GM18907 (cell line): ENCODE measurements at regions not wholly inside any gene's neighbourhood (a gene's known extent, or its start where the extent isn't known, plus 50 kb on each side); places are given as distances from the start of the nearest gene placed in this dataset.

ENCODE experiments used
- ATAC-seq: cut with Tn5 transposase; IDR thresholded peaks from one replicate; pipeline ENCODE4 v1.9.1; 2021; ENCODE audit warnings: mild to moderate bottlenecking, moderate library complexity; ENCODE audit not compliant: unreplicated experiment

DNA sequence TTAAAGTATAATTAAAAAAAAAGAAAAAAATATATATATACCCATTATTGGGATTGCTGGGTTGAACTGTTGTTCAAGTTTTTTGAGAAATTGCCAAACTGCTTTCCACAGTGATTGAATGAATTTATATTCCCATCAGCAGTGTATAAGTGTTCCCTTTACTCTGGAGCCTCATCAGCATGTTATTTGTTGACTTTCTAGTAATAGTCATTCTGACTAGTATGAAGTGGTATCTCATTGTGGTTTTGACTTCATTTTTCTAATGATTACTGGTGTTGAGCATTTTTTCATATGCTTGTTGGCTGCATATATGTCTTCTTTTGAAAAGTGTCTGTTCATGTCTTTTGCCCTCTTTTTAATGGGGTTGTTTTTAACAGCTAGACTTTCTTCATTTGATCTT is 1260.8 kb upstream of the GJE1 start:
- ATAC-seq, result no peak

DNA sequence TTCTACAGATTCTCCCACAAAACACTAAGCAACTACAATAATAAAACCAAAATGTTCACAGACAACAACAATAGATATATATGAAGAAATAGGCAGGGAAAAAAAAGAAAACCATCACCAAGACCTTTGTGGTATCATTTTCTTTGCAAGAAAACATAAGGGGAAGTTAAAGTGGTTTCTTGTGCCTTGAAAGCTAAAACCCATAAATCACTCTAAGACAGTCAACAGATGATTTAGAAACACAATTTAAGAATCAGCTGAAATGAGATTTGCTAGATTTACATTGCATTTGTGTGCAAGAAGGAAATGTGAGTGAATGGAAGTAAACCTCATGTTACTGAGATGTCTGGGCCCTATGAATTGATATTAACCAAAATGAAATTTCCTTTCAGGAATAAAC is 1265.4 kb upstream of the GJE1 start:
- ATAC-seq, result no peak

DNA sequence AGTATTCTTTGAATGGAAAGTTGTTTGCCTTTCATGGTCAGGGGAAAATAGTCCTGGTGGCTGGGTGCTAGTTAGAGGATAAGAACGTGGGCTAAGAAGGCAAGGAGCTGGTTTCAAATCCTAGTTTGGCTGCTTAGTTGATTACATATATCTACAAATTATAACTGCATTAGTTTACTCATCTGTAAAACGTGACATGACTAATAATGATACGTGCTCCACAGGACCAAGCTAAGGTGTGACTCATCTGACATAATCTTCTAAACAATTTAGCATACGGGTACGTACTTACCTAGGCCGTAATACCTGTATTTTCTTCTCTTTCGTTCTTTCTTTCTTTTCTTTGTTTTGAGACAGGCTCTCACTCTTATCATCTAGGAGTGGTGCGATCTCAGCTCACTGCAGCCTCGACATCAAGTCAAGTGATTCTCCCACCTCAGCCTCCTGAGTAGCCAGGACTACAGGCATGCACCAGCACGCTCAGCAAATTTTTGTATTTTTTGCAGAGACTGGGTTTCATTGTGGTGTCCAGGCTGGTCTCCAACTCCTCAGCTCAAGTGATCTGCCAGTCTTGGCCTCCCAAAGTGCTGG is 1274.2 kb upstream of the GJE1 start:
- ATAC-seq, result no peak

DNA sequence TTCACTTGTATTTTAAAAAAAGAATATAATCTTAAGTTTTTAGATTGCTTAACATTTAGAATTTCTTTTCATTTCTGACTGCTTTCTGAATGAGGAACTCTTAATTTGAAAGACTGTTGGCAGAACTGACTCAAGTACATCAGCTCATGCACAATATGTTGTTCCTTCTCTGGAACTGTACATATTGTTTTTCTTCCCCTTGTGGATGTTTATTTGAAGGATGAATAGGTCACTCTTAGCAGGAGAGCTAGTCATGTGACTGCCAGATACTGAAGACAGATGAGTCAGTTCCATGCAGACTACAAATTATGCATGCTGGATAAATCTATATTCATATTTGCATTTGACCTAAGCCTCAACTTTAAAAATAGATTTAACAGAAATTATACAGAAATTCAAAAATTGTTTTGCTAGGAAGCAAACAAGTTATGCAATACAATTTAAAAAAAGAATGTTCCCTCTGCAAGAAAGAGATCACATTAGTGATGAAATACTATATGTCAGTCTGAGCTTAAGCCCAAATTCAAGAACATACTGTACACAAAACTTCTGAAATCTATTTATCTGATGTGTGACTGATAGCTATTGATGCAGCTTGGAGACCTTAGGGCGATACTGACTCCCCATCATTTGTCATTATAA is 1274.9 kb upstream of the GJE1 start:
- no peak for ATAC-seq

DNA sequence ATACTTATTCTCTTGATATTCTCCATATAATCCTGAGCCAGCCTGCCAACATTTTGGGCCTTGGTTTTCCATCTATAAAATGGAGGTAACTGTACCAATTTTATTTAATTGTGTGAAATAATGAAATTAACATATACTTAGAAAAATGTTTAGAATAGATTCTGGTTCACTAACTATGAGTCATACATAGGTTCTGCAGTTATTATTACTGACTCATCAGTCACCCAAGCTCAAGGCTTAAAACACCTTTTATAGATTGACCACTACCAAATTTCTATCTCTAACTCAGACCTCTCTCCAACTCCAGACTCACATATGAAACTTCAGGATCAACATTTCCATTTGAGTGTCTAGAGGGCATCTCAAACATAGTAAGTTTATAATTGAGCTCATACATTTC is 1277.2 kb upstream of the GJE1 start:
- ATAC-seq, result no peak

DNA sequence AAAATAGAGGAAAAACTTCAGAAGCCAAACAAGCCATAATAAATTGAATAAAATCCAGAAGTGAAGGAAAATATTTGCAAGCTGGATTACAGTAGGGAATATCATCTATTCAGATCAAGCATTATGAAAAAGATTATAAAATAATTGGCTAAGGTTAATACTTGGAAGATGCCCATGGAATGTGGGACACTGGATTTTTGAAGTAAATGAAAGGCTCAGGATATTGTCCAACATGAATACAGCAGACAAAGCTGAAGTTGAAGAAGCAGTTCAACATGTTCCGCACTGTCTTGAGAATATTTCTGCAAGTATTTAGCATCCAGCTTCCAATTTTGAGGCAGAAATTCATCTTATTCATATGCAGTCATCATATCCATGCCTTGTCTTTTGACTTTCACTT is 1278.4 kb upstream of the GJE1 start:
- ATAC-seq, result no peak

DNA sequence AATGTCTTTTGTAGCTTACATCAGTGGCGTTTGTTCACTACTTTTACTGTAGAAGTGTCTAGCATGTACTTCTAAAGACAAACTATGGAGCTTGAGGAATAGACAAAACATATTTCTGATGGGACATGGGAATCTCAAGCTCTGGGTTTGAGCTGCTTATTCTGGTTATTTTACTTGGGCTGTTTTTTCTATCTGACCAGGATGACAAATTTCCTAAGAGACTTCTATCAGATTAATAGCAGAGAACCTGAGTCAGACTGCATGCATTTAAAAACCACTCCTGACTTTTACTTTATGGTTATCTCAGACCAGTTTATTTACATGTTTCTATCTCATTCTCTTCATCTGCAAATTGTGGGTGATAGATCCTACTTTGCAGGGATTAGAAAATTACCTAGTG is 1282.3 kb upstream of the GJE1 start:
- ATAC-seq, result no peak

DNA sequence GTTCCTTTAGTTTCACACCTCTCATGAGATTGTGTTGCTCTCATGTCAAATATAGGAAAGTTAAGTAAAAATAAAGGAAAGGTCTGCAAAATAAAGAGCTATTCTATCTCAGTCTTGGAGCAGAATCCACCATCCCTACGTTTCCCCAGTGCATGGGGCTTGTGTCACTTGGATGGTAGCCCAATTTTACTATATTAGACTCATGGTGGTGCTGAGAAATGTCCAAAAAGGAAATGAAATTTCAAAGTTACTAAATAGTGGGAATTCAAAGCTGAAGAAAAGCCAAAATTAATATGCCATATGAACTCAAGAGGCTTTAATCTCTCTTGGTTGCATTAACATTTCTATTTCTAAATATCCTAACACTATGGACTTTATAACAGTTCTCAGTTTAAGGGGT is 1283.3 kb upstream of the GJE1 start:
- ATAC-seq, result no peak

DNA sequence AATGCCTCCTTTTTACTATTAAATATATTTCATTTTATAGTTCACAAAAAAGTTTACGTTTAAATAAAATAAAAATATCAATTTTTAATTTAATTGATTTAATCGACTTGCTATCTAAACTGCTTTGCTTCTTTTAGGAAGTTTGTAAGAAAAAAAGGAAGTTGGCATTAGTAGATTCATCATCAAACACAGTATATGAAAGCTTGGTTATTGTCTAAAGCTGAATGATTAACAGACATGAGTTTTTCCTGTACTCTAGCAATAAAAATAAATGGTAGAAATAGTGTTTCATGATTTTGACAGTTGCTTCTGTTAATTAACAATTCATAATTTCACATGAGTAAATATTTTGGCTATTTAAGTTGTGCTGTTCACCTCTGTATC is 1285.5 kb upstream of the GJE1 start:
- no peak for ATAC-seq

DNA sequence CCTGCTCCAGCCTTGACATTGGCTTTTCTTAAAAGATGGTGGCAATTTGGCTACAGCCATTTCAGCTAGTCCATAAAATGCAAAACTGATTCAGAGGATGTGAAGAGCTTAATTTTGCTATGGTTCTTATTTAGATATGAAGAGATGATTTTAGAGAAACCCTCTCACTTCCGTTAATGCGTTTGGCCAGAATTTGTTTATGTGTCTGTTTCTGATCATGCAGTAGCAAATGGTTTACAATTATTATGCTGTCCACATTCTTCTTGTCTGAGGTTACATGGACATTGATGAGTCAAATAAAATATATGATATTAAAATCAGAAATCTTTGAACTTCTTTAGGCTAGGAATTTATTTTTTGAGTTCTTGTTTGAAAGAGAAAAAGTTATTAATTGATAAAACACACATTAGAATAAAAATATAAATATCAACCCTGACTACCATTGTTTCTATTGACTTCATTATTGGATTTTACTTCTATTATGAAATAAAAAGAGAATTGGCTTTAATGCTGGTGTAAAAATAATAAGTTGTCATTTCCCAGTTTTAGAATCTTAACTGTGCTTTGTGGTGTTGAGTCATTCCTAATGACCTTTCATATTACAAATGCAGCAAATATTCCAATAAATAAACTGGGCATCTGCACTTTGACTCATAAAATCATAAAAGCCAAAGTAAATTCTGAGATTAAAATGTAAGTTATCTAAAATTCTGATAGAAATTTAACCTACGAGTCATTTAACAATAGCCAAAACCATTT is 1286.0 kb upstream of the GJE1 start:
- no peak for ATAC-seq

DNA sequence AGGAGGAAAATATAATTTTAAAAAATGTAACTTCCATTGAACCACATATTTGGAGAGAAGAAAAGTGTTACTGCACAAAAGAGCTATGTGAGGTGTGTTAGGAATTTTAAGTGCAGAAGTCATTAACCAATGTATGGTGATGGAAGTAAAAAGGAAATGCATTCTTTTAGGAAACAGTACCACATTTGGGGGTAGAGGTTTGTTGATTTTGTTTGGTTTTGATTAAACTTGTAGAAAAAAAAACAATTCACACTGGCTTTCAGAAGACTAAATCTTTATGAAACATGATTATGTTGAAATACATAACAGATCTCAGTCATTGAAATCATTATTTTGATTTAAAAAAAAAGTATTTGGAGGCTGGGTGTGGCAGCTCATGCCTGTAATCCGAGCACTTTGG is 1287.0 kb upstream of the GJE1 start:
- no peak for ATAC-seq

DNA sequence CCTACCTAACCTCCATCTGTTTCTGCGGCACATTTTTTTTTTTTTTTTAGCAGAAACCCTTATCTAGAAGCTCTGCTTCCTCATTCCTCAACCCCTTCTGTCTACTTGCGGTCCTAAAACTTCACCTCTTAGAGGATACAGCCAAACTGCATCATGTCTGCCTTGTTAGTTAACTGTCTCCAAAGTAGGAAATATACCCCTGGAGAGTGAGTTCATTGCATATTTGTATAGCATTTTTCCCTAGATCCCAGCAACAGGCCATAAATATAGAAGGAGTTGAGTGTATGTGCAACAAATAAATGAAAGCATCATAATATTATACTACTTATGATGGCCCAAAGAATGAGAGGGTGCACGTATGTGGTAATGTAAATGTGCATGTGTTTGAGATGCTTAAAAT is 1288.6 kb upstream of the GJE1 start:
- ATAC-seq, result no peak

DNA sequence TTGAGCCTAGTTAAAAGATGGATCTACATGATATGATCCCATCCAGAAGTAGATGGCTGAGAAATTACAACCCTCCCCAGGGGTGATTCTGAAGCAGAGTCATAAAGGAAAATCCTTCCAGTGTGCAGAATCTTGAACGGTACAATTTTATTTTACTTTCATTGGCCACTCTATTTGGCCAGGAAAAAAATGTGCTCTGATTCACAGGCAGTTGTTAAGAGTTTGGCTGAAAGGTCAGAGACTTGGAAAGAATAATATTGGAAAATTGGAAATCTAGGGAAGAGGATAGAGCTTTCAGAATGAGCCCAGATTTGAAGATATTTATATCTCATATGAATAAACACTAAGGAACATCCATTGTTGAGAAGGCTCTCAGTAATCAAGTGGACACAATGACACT is 1299.3 kb upstream of the GJE1 start:
- ATAC-seq, result no peak

DNA sequence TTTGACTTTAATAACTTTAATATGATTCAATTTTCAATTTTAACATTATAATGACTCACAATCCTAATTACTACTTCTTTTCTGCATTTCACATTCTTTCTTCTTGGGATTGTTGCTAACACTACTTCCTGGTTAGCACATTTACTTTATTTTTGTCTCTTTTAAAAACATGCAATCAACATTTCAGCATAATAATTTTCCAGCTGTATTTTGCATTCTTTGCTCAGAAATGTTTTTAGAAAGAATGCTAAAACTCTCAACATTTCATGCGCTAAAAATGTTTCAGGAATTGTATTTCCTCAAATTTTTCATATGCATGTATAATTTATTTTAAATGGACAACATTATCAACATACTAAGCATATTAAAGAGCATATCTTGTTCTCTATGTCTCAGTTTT is 1302.1 kb upstream of the GJE1 start:
- ATAC-seq, result no peak

DNA sequence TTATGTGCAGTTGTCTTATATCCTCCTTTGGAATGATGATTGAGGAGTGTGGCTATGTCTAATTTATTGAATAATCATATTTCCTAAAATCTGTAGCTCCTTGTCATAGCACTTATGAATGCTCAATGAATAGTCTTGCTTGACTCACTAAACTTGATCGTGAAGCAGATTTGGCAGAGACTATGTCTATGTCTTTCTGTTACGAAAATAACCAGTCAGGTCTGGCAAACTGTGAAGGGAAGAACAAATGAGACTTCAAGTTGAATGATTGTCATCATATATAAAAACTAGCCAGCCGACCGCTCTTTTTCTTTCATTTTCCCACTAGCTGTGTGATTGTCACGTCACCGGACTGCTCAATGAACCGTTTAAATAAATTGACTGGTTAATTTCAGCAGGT is 1303.9 kb upstream of the GJE1 start:
- no peak for ATAC-seq

DNA sequence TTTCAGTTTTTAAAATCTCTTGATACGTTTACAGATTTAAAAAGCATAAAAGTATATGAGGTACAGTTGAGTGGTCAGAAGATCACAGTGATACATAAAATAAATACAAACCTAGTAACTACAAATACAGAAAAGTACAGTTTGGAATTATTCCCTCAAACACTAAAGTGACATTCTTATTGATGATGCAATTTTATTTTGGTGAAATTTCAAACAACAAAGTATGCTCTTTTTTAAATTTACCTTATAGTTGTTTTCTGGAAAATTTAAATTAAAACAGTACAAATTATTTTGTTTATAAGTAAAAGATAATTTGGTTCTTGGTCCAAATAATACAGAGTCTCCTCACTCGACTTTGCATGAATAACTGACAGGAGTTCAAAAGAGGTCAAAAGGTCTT is 1305.1 kb upstream of the GJE1 start:
- no peak for ATAC-seq

DNA sequence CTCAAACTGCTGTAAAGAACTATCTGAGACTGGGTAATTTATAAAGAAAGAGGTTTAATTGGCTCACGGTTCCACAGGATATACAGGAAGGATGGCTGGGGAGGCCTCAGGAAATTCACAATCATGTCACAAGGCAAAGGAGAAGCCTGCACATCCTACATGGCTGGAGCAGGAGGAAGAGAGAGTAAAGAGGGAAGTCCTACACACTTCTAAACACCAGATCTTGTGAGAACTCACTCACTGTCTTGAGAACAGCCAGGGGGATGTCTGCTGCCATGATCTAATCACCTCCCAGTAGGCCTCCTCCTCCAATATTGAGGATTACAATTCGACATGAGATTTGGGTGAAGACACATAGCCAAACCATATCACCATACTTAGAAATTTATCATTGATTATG is 1307.0 kb upstream of the GJE1 start:
- no peak for ATAC-seq

DNA sequence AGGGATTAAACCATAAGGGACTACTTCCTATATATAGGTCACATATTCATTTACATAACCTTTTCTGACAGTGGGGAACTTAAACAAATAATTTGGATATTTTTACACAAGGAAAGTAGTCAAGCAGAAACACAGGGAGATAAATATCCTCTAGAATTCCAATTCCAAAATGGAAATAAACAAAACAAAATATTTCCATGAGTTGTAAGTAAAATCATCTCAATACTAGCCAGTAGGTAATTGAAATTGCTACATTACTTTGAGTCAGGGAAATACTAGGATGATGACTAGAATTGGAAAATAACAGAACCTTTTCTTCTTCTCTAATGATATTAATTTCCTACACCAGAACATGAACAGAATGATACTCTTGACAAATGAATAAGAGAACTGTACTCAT is 1308.1 kb upstream of the GJE1 start:
- ATAC-seq, result no peak

DNA sequence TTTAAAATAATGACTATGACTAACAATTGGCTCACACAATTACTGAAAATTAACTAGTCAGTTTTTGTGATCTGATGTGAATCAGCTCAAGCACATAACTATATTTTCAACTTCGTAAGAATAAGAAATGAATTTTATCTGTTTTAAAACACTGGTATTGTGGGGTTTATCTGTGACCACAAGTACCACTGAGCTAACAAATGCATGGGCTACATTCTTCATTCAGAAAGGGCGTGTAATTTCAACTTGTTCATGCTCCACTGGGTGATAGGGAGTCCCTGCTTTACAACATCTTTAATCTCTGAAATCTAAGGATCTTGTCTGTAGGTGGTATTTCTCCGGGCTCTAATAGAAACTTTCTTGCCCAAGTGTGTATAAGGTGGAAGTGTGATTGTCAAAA is 1311.5 kb upstream of the GJE1 start:
- ATAC-seq, result no peak

DNA sequence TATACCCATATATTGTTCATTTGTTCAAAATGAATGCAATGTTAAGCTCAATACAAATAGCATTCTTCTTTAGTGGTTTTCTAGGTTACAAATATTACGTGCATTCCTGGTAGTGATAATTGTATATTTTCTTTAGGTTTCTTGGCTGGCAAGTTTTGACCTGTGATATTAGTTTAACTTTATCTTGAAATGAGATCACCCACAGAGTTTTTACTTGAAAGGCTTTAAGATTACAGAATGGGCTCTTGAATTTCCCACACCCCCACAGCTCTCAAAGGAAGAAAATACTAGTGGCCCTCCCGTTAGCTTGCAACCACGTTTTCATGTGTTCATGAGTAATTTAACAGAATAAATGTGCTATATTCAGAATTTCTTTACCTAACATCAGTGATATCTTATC is 1315.5 kb upstream of the GJE1 start:
- ATAC-seq, result no peak

DNA sequence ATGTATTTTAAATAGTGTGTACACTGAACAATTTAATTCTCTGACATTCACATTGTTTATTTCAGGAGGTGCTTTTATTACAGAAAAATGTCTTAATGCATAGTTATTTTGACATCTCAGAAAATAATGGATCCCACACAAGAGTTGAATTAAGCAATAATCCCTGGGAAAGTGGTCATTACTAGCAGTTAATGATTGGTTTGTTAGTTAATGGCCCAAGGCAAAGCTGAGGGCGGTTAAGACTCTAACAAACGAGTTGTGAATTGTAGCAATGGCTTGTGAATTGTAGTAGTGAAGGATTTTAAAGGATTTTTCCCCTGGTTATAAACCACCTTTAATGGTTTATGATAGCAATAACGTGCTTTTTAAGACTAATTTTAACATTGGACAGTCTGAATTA is 1316.0 kb upstream of the GJE1 start:
- ATAC-seq, result no peak

DNA sequence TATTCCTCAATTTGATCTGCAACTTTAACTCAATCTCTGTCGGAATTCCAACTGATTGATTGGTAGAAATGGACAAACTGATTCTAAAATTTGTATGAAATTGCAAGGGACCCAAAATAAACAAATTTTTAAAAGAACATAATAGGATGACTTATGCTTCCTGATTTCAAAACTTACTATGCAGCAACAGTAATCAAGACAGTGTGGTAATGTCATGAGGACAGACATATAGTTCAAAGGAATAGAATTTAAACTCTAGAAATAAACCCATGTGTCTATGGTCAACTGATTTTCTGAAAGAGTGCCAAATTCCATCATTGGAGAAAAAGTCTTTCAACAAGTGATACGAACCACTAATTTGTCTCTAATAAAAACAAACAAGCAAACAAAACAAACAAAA is 1320.1 kb upstream of the GJE1 start:
- no peak for ATAC-seq

DNA sequence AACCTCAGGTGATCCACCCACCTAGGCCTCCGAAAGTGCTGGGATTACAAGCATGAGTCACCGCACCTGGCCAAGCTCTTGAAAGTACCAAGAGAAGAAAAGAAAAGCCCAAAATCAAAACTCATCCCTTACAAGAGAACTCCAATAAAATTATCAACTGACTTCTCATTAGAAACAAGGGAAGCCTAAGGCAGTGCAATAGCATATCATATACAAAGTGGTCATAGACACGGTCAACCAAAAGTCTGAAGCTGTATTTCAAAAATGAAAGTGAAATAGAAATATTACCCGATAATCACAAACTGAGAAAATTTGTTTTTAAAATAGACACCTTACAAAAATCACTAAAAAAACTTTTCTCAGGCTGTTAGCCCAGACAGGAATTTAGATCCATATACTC is 1321.1 kb upstream of the GJE1 start:
- ATAC-seq, result no peak
